Caki2 (cell line): ENCODE measurements at regions not wholly inside any gene's neighbourhood (a gene's known extent, or its start where the extent isn't known, plus 50 kb on each side); places are given as distances from the start of the nearest gene placed in this dataset.

Experiments
- DNase-seq: peaks from one replicate; pipeline ENCODE4 v3.0.0-alpha.2; 2015; ENCODE audit warnings: low read depth
- in situ Hi-C: cut with HindIII; loops from 2 replicates; pipeline ENCODE4 v1.10.0; 2016; ENCODE audit warnings: low sequenced_read_pairs, low pct_unique_long_range_greater_than_20kb, mixed read lengths

- in situ Hi-C loops: no loop called here
- DNase-seq: no peak
Measured at GRCh38 chr20:39630215-39630908, 668.2 kb downstream of the DHX35 start.

GRCh38 chr20:39627765-39628164 is 665.6 kb downstream of the DHX35 start:
- in situ Hi-C loops: no loop called here
- DNase-seq: no peak

- no peak for DNase-seq
- in situ Hi-C loops: no loop called here
Measured at GRCh38 chr20:39624316-39624715, 662.2 kb downstream of the DHX35 start.

- in situ Hi-C loops: no loop called here
- no peak for DNase-seq
Measured at GRCh38 chr20:39623584-39624234, 661.6 kb downstream of the DHX35 start.

DNA sequence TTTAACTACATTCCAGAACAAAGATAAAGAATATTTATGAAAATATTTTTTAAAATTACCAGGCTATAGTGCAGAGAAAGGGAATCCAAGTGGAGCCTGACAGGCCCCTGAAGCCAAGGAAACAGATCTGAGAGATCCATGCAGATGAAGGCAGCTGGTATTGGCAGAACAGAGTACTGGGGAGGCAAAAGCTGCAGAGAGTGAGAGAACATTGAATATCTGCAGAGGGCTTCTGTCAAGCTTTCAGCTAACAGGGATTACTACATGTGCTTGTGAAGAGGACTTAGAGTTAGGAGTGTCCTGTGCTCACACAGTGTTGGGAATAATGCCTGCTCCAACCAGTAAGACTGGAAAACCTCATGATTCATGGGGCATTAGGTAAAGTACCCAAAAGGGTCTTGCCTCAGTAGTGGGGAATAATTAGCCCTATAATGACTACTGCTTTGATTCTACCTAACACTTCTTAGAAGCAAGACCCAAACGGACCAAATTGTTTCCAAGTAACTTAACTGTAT is 657.2 kb downstream of the DHX35 start:
- DNase-seq: no peak
- in situ Hi-C loops: no loop called here

DNA sequence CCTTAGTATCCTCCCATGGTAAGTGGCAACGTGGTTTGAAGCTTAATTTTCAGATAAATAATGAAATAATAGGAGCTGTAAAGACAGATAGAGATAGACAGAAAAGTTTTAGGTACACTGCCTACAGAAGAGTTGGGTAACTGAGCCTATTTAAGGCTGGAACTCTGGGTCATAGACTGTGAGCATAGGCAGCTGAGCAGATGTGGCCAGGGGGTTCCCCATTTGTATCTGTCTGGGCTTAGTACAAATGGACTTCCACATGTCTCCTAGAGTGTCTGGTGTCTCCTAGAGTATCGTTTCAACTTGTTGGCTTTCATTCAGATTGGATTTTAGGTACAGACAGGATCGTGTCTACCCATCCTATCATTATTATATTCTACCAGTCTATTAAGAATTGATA is 649.8 kb downstream of the DHX35 start:
- in situ Hi-C loops: no loop called here

GRCh38 chr20:39607141-39607540 is 645.0 kb downstream of the DHX35 start:
- DNase-seq: no peak
- in situ Hi-C loops: no loop called here

More for the DNA sequence above, 649.8 kb downstream of the DHX35 start:
- no peak for DNase-seq

- in situ Hi-C loops: no loop called here
- no peak for DNase-seq
Measured at GRCh38 chr20:39605908-39606307, 643.8 kb downstream of the DHX35 start.

- in situ Hi-C loops: no loop called here
- no peak for DNase-seq
Measured at GRCh38 chr20:39605361-39605760, 643.2 kb downstream of the DHX35 start.

DNA sequence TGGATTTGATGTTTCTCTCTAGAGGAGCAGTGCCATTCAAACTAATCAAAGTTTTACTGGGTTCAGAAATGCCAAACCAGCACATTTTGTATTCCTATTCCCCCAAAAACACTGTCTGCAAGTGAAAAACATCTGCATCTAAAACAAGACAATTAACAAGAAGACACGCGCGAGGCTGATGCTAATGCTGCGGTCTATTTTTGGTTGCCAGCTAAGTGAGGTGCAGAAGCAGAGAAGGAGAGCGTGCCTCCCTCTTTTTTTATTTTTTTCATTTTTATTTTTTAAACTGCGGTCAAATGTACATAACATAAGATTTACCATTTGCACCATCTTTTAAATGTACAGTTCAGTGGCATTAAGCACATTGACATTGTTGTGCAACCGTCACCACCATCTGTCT is 641.1 kb downstream of the DHX35 start:
- DNase-seq: no peak
- in situ Hi-C loops: no loop called here

DNA sequence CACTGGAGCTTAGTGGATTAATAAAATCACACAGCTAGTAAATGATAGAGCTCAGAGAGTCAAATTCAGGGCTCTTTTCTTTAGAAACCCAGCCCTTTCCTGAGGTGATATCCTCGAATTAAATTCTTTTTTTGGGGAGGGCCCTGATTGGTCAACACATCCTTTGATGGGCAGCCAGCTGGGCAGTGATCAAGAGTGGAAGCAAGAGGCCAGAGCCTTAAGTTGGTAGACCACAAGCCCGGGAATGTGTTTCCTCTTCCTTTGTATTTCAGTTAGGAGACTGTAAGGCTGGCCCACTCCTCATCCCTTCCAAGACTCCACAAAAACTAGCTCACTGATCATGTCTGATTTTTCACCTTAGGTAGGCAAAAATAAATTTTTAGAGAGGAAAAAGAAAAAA is 640.5 kb downstream of the DHX35 start:
- in situ Hi-C loops: no loop called here
- no peak for DNase-seq

- in situ Hi-C loops: no loop called here
- no peak for DNase-seq
Measured at GRCh38 chr20:39600871-39601270, 638.7 kb downstream of the DHX35 start.

DNA sequence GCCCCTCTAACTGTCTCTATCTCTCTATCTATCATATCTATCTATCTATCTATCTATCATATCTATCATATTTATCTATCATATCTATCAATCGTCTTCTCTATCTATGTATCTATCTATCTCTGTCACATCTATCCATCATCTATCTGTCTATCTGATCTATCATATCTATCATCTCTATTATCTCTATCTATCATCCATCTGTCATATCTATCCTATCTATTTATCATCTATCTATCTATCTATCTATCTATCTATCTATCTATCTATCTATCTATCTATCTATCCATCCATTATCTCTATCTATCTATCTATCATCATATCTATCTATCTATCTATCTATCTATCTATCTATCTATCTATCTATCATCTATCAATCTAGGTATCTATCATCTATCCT is 638.0 kb downstream of the DHX35 start:
- in situ Hi-C loops: no loop called here
- no peak for DNase-seq

GRCh38 chr20:39596554-39596953 is 634.4 kb downstream of the DHX35 start:
- no peak for DNase-seq
- in situ Hi-C loops: no loop called here

GRCh38 chr20:39592371-39592770 is 630.2 kb downstream of the DHX35 start:
- in situ Hi-C loops: no loop called here
- no peak for DNase-seq

DNA sequence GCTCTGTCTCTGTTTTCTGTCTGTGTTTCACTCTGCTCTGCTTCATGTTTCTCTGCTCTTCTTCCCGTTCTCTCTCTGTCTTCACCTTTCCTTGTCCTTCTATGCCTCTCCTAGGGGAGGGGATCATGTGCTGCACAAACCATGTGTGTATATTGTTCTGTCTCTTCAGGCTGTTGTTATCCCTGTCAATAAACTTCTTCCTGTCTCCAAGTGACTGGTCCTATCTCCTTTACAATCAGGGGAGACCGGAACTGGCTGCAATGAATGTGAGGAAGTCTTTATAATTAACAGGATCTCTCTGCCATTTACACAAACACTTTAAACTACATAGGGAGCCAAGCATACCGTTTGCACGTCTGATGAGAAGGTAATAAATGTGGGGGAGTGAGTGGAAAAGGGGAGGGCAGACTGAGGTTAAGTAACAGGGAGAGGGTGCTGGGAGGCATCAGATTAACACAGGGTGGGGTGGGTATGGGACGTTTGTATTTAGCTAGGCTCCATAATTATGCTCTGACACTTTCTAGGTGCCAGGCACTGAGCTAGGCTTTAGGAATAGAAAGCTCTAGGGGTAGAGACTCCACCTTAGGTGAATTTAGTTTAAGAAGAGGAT is 626.1 kb downstream of the DHX35 start:
- in situ Hi-C loops: no loop called here
- no peak for DNase-seq

- in situ Hi-C loops: no loop called here
- DNase-seq: no peak
Measured at GRCh38 chr20:39581034-39581433, 618.9 kb downstream of the DHX35 start.

DNA sequence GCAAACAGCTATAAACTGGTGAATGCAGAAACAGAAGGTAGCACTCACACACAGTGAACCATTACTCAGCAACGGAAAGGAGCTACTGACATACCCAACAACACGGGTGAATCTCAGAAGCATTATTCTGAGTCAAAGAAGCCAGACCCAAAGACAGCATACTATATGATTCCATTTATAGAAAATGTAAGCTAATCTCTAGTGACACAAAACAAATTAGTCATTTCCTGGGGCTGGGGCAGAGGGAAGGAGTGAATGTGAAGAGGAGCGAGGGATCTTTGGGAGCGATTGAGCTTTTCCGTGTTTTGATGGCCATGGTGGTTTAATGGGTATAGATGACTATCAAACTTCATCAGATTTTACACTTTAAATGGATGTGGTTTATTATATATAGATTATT is 614.6 kb downstream of the DHX35 start:
- in situ Hi-C loops: no loop called here
- no peak for DNase-seq

GRCh38 chr20:39574061-39574460 is 611.9 kb downstream of the DHX35 start:
- in situ Hi-C loops: no loop called here
- no peak for DNase-seq

GRCh38 chr20:39571171-39571570 is 609.0 kb downstream of the DHX35 start:
- in situ Hi-C loops: no loop called here
- DNase-seq: no peak
